A673 (cell line): ENCODE measurements at regions not wholly inside any gene's neighbourhood (a gene's known extent, or its start where the extent isn't known, plus 50 kb on each side); places are given as distances from the start of the nearest gene placed in this dataset.

Source experiments
- BruUV-seq: library from RNA; stranded (reverse); fragments of 400-500 nt; replicated peaks from 2 replicates; lab custom pipeline; 2021; lab: Mats Ljungman, UMichigan
- CTCF ChIA-PET: fragments of 300-600 bp; sonication (Branson Sonifier 250); formaldehyde crosslinking; loops from one replicate; lab custom pipeline; 2022; ENCODE audit warnings: antibody characterized with exemption; lab: Charles Lee
- POLR2A ChIA-PET: fragments of 300-600 bp; sonication (Branson Sonifier 250); formaldehyde crosslinking; loops from one replicate; lab custom pipeline; 2022; ENCODE audit warnings: antibody characterized with exemption; ENCODE audit not compliant: low non-redundant PET; lab: Charles Lee
- DNase-seq: peaks from one replicate; pipeline ENCODE4 v3.0.0-alpha.2; 2015; ENCODE audit warnings: low spot score
- H3K27ac ChIP-seq: fragments of 200-600 bp; sonication (generic); 2 replicates; pipeline ENCODE4 v1.5.1; 2016; ENCODE audit warnings: mixed run types, low read depth, mild to moderate bottlenecking, mixed read lengths, antibody characterized with exemption, low read length; ENCODE audit not compliant: poor library complexity, severe bottlenecking
- H3K27me3 ChIP-seq: fragments of 200-600 bp; sonication (generic); replicated peaks from 2 replicates; pipeline ENCODE4 v1.6.1; 2017; ENCODE audit warnings: mixed run types, low read depth, mild to moderate bottlenecking, mixed read lengths, antibody characterized with exemption, low read length; ENCODE audit not compliant: insufficient read depth, poor library complexity
- H3K36me3 ChIP-seq: fragments of 200-600 bp; sonication (generic); 2 replicates; pipeline ENCODE4 v1.6.1; 2016; ENCODE audit warnings: mixed run types, mild to moderate bottlenecking, mixed read lengths, antibody characterized with exemption, low read length; ENCODE audit not compliant: insufficient read depth, poor library complexity, severe bottlenecking
- H3K4me1 ChIP-seq: fragments of 200-600 bp; sonication (generic); 2 replicates; pipeline ENCODE4 v1.6.1; 2017; ENCODE audit warnings: mixed run types, mild to moderate bottlenecking, mixed read lengths, antibody characterized with exemption, low read length; ENCODE audit not compliant: insufficient read depth, poor library complexity, severe bottlenecking
- H3K4me3 ChIP-seq: fragments of 200-600 bp; sonication (generic); 2 replicates; pipeline ENCODE4 v1.5.1; 2016; ENCODE audit warnings: low read depth, mixed run types, mild to moderate bottlenecking, mixed read lengths, low read length; ENCODE audit not compliant: poor library complexity, severe bottlenecking
- H3K9me3 ChIP-seq: fragments of 200-600 bp; sonication (generic); 2 replicates; pipeline ENCODE4 v1.6.1; 2016; ENCODE audit warnings: mixed run types, low read depth, mild to moderate bottlenecking, mixed read lengths, antibody characterized with exemption, low read length; ENCODE audit not compliant: poor library complexity, severe bottlenecking
- EZH2 ChIP-seq: fragments of 200-600 bp; sonication (generic); IDR thresholded peaks from 2 replicates; pipeline ENCODE4 v1.6.1; 2017; ENCODE audit warnings: borderline replicate concordance, low read depth, mild to moderate bottlenecking, mixed read lengths, antibody characterized with exemption, low read length; ENCODE audit not compliant: poor library complexity, severe bottlenecking
- intact Hi-C: fragments of 100-400 bp; cut with micrococcal nuclease; formaldehyde crosslinking; loops from one replicate; pipeline ENCODE4 v1.10.0; 2022; ENCODE audit not compliant: unreplicated experiment
- TF ChIP-seq, protein P1 (sequence below): fragments of 300-800, 200-600 bp; sonication (generic); conservative IDR thresholded peaks from 2 replicates; pipeline ENCODE4 v1.5.1; 2017; ENCODE audit warnings: low read depth, mild to moderate bottlenecking, antibody characterized with exemption, low read length, moderate library complexity, mixed read lengths

- peaks cover 6% of the 10 kb centered on the region for H3K4me1 ChIP-seq
- ChIA-PET CTCF (no interaction called here), POLR2A (no interaction called here)
- no peak for DNase-seq
- no peaks in the 10 kb centered on the region for H3K36me3 ChIP-seq
- H3K4me3 ChIP-seq = no peak overlapping the region
- intact Hi-C loops = no loop called here
- BruUV-seq = no TSS peak
- H3K27me3 ChIP-seq = no peaks in the 10 kb centered on the region
- TF ChIP-seq EZH2 = no peak
- TF ChIP-seq, protein P1, sequence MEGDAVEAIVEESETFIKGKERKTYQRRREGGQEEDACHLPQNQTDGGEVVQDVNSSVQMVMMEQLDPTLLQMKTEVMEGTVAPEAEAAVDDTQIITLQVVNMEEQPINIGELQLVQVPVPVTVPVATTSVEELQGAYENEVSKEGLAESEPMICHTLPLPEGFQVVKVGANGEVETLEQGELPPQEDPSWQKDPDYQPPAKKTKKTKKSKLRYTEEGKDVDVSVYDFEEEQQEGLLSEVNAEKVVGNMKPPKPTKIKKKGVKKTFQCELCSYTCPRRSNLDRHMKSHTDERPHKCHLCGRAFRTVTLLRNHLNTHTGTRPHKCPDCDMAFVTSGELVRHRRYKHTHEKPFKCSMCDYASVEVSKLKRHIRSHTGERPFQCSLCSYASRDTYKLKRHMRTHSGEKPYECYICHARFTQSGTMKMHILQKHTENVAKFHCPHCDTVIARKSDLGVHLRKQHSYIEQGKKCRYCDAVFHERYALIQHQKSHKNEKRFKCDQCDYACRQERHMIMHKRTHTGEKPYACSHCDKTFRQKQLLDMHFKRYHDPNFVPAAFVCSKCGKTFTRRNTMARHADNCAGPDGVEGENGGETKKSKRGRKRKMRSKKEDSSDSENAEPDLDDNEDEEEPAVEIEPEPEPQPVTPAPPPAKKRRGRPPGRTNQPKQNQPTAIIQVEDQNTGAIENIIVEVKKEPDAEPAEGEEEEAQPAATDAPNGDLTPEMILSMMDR = no peak
- H3K27ac ChIP-seq = no peak overlapping the region
- no peaks in the 10 kb centered on the region for H3K9me3 ChIP-seq
These were observed 135.3 kb downstream of the OAT start for GRCh38 chr10:124283215-124283948.

GRCh38 chr10:124282326-124282725, 136.4 kb downstream of the OAT start:
- H3K27ac ChIP-seq = no peak overlapping the region
- no peaks in the 10 kb centered on the region for H3K36me3 ChIP-seq

DNA sequence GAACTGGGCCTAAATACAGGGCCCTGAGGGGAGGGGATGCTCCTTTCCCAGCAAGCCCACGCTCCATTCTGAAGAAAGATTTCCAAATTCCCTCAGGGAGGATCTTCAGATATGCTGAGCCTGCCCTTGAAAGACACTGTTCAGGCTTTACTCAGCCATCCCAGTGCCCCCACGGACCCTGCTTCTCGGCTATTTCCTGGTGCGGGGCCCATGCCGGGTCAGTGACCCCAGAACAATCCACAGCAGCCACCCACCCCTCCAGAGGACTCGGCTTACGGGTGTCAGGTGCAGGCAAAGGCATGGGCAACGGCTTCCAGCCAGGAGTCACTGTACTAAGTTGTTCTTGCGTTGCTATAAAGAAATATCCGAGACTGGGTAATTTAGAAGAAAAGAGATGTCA, 137.1 kb downstream of the OAT start:
- Histone ChIP-seq H3K4me3 (no peak overlapping the region), H3K27ac (no peak overlapping the region), H3K4me1 (peaks cover 6% of the 10 kb centered on the region), H3K36me3 (no peaks in the 10 kb centered on the region), H3K9me3 (no peaks in the 10 kb centered on the region), H3K27me3 (no peaks in the 10 kb centered on the region)
- intact Hi-C loops = no loop called here
- no peak for TF ChIP-seq EZH2
- TF ChIP-seq, protein P1 = no peak
- CTCF ChIA-PET = no interaction called here
- POLR2A ChIA-PET = no interaction called here
- DNase-seq = no peak
- no TSS peak for BruUV-seq

More at GRCh38 chr10:124282326-124282725, 136.4 kb downstream of the OAT start:
- Histone ChIP-seq H3K9me3 (no peaks in the 10 kb centered on the region), H3K4me1 (peaks cover 6% of the 10 kb centered on the region), H3K4me3 (no peak overlapping the region), H3K27me3 (no peaks in the 10 kb centered on the region)
- intact Hi-C loops = no loop called here
- no peak for DNase-seq
- POLR2A ChIA-PET = no interaction called here
- BruUV-seq = no TSS peak
- no peak for TF ChIP-seq EZH2
- TF ChIP-seq, protein P1 = no peak
- CTCF ChIA-PET = no interaction called here
